Activated T-cell treated with anti-CD3 and anti-CD28 coated beads for 4 hours (primary cell): ENCODE measurements at regions not wholly inside any gene's neighbourhood (a gene's known extent, or its start where the extent isn't known, plus 50 kb on each side); places are given as distances from the start of the nearest gene placed in this dataset.
"Not testable (repeated sequence)": the region's sequence is repeated elsewhere in the genome, so short reads cannot be mapped to it uniquely, and the experiment has no call there.

Experiments used
- DNase-seq: peaks from one replicate; pipeline ENCODE4 v3.0.0-alpha.2; 2020

DNA sequence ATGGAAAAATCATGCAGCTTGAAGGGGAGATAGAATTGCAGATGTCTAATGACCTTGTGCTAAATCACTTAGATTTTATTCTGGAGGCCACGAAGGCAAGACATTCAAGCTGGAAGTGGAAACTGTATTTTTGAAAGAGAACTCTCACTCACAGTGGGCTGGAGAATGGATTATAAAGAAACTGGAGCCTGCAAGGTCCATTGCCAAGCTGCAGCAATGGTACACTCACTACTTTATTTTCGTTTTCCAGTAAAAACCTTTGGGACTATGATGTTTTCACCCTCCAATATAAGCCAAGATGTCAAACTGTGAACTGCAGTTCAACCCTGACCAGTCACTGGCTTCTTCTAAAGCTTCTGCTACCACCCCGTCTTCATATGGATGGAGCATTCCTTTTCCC is 62.0 kb downstream of the SKIDA1 start:
- no peak for DNase-seq

DNA sequence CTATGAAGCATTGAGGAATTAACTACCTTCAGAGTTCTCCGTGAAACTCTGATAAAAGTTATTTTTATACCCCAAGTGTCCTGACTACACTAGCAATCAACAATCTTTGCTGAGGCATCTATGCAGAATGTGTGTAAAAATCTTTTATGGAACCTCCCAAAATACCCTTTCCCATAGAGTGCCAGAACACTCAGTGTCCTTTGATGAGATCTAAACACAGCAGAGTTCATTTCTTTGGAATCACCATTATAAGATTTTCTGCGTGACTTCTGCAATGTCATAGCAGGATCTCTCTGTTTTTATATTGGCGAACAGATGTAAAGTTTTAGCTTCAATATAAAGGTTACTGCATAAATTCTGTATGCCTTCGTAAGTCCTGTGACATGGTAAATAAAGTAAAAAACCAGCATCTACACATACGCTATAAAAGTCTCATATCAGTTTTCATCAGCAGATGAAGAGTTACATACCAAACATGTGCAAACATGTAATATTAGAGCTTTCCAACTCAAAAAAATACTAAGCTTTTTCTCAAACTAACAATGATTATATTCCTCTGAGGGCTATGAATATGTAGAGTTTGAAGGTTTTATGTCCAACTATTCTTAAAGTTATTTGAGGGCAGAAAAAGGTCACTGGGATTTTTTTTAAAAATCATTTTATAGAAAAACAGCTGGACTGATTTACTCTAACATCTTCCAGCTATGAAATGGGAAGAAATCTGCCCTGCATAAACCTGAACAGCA is 67.2 kb downstream of the SKIDA1 start:
- DNase-seq: no peak

DNA sequence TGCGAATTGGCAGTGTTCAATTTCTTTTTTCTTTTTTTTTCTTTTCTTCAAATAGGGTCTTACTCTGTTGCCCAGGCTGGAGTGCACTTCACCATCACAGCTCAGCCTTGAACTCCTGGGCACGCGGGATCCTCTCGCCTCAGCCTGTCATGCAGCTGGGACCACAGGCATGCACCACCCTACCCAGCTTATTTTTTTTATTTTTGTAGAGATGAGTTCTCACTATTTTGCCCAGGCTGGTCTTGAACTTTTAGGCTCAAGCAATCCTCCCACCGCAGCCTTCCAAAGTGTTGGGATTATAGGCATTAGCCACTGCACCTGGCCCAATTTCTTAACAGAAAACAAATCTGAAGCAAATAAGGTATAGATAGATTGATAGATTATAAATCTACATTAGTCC is 69.3 kb downstream of the SKIDA1 start:
- DNase-seq: no peak

DNA sequence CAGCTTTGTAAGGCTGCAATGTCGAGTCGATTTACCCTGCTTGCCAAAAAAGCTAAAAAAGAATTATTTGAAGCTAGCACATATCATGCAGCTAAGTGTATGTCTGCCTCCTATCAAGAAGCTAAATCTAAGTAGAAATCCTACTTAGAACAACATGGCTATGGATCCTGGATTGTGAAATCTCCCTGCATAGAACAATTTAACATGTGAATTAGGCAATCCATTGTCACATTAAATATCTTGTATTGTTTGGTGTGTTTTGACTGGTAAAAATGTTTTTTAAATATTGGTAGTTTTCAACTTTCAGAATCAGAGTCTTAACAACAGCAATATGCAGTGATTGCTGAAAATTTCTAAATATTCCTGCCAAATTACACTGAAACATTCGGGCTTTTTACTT is 73.3 kb downstream of the SKIDA1 start:
- DNase-seq: no peak

DNA sequence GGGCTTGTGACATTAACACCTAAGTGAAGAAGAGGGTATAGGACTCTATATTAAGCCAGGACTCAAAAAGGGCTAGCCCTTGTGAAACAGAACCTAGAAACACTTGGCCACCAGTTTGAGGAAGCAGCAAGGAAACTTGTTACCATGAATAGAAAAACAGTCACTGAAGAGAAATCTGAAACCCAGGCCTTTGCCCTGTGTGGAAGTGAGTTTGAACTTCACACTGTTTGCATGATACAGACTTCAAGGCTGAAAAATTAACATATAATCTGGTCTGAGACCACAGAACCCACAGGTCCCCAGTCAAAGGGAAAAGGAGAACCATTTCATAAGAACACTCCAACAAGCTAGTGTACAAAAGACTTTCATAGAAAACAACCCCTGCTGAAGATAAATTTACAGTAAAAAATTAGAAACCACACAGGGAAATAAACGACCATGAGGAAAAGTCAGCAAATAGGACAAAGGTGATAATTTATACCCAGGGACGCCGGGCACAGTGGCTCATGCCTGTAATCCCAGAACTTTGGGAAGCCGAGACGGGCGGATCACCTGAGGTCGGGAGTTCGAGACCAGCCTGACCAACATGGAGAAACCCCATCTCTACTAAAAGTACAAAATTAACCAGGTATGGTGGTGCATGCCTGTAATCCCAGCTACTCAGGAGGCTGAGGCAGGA is 76.1 kb downstream of the SKIDA1 start:
- no peak for DNase-seq

DNA sequence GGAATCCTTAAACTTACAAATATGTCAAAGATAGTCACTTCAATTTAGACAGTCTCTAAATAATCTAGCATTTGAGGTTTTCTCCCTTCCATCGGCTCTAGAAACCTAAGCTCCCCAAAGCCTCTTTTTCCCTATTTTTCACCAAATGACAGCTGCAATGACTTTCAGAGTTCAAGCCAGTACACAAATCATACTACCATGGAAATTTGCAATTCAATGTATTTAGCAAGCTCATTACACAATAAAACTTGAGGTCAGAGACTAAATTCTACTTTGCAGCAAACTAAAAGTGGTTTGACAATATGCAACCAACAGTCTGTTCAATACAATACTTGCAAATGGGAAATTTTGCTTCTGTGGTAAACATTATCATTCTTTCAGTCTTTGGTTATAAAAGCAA is 80.3 kb downstream of the SKIDA1 start:
- no peak for DNase-seq

DNA sequence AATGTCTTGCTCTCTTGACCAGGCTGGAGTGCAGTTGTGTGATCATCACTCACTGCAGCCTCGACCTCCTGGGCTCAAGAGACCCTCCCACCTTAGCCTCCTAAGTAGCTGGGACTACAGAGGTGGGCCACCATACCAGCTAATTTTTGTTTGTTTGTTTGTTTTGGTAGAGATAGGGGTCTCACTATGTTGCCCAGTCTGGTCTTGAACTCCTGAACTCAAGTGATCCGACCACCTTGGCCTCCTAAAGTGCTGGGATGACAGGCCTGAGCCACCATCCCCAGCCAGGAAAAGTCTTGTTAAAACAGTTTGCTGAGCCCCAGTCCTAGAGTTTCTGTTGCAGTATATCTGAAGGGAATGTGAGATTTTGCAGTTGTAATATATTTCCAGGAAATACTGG is 83.9 kb downstream of the SKIDA1 start:
- DNase-seq: no peak

DNA sequence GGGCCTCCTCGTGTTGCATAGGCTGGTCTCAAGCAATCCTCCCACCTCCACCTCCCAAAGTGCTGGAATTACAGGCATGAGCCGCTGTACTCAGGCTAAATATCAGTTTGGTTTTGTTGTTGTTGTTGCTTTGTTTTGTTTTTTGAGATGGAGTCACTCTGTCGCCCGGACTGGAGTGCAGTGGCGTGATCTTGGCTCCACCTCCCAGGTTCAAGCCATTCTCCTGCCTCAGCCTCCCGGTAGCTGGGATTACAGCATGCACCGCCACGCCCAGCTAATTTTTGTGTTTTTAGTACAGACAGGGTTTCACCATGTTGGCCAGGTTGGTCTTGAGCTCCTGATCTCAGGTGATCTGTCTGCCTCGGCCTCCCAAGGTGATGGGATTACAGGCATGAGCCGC is 86.6 kb downstream of the SKIDA1 start:
- DNase-seq: not testable (repeated sequence)

DNA sequence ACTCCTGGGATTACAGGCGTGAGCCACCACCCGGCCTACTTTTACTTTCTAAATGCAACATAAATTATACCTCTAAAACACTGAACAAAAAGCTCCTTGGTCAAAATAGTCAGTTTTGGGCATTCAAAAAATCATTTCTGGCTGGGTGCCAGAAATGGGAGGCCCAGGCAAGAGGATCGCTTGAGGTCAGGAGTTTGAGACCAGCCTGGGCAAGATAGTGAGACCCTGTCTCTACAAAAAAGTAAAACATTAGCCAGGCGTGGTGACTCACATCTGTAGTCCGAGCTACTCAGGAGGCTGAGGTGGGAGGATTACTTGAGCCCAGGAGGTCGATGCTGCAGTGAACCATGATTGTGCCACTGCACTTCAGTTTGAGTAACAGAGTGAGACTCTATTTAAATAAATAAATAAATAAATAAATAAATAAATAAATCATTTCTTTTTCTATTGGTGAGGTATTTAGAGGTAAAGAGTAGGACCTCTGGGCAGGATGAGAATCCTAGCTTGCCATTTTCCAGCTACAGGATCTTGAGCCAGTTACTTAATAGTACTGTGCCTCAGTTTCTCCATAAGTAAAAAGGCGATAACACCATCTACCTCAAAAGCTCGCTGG is 87.6 kb downstream of the SKIDA1 start:
- no peak for DNase-seq

DNA sequence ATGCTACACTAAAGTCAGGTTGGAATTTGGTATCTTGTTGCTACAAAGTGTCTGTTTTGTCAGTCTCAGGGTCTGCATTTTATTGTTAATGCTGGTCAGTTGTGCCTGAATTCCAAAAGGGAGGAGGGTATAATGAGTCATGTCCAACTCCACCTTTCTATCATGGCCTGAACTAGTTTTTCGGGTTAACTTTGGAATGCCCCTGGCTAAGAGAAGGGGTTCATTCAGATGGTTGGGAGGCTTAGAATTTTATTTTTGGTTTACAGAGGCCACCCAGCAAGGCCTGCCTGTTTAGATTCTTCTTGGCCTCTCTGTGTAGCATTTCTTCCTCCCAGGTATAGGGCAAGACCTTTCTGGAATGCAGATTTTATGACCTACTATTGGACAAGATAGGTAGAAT is 93.2 kb downstream of the SKIDA1 start:
- no peak for DNase-seq

DNA sequence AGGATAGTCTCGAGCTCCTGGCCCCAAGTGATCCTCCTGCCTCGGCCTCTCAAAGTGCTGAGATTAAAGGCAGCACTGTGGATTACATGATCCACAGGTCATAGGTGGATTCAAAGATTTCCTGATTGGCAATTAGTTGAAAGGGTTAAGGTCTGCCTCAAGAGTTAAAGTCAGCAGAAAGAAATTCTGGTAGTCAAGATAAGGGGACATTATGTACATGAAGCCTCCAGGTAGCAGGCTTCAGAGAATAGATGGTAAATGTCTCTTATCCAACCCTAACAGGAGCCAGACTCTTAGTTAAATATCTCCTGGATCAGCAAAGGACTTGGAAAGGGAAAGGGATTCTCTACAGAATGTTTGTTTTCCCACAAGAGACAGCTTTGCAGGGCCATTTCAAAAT is 93.7 kb downstream of the SKIDA1 start:
- DNase-seq: no peak

DNA sequence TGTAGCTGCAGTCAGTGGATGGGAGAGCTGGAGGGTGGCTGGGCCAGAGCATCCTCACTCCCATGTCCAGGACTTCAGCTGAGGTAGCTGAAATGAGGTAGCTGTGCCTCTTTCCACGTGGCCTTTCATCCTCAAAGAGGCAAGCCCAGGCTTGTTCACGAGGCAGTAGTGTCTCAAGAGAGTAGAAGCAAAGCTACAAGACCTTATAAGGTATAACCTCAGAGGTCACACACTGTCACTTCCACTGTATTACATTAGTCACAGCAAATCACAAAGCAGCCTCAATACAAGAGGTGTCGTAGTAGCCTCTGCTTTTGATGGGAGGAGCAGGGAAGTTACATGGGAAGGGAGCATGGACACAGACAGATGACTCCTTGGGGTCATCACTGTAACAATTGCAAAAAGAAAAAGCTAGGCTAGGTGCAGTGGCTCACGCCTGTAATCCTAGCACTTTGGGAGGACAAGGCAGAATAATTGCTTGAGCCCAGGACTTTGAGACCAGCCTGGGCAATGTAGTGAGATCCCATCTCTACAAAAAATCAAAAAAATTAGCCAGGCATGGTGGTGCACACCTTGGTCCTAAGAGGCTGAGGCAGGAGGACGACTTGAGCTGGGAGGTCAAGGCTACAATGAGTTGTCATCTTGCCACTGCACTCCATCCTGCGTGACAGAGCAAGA is 97.5 kb downstream of the SKIDA1 start:
- DNase-seq: no peak

DNA sequence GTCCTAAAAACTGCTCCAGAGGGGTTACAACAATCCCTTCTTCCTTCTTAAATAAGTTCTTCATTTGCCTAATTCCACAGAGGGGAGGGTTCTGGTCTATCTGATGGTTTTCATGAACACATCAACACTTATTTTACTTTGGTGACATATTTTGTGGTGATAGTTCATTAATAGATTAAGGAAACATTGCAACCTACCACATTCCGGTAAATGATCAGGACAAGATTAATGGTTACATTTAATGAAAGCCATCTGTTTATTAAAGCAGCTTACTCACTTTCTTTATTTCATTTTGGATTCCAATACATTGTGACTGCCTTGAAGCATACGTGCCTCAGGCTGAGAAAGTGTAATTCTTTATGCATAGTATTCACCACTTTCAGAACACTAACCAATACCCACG is 101.0 kb downstream of the SKIDA1 start:
- DNase-seq: no peak

DNA sequence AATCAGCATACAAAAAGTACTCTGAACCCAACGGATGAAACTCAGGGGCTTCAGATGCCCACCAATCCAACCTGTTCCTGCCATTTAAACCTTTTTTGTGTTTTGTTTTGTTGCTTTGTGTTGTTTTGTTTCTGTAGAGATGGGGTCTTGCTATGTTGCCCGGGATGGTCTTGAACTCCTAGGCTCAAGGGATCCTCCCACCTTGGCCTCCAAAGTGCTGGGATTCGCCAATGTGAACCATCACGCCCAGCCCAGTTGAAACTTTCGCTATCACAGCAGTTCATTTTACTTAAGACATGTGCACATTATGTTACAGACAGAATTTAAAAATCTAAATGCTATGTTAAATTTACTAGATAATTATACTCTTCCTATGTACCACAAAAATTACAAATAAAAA is 101.6 kb downstream of the SKIDA1 start:
- DNase-seq: no peak

DNA sequence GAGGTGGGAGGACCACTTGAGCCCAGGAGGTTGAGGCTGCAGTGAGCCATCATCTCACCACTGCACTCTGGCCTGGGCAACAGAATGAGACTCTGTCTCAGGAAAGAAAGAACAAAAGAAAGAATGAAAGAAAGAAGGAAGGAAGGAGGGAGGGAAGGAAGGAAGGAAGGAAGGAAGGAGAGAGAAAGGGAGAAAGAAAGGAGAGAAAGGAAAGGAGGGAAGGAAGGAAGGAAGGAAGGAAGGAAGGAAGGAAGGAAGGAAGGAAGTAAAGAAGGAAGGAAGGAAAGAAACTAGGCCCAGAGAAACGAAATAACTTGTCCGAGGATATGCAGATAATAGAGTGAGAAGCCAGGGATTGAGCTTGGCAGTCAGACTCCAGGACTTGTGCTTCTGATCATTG is 102.1 kb downstream of the SKIDA1 start:
- no peak for DNase-seq

DNA sequence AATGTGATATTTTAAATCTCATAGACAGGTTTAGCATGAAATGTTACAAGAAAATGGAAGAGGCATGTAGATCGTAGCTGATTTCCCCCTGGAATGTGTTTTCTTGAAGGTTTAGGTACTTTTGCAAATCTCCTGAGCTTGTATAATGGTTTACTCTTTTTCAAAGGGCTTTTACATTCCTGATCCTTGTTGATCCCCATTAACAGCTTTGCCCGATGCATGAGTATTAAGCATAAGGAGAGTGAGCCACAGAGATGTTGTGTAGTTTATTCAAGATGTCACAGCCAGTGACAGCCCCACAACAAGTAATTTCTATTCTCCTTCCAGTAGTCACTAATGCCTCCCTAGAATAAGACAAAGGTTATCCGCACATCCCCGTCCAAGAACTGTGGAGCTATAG is 103.7 kb downstream of the SKIDA1 start:
- no peak for DNase-seq

DNA sequence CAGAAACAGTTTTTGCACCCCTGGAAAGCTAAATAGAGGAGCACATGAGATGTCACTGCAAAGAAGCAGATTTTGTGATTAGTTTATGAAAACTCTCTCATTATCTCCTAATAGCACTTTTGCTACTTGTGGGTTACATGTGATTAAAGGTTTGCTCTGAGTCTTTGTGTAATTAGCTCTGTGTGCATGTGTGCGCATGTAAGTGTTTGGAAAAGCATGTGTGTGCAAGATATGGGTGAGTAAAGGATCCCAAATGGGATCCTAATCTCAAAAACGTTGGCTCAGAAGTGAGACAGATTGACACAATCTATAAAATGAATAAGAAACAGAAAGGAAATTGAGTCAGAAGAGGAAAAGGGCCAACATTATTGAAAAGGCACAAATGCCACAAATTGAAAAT is 104.5 kb downstream of the SKIDA1 start:
- no peak for DNase-seq

DNA sequence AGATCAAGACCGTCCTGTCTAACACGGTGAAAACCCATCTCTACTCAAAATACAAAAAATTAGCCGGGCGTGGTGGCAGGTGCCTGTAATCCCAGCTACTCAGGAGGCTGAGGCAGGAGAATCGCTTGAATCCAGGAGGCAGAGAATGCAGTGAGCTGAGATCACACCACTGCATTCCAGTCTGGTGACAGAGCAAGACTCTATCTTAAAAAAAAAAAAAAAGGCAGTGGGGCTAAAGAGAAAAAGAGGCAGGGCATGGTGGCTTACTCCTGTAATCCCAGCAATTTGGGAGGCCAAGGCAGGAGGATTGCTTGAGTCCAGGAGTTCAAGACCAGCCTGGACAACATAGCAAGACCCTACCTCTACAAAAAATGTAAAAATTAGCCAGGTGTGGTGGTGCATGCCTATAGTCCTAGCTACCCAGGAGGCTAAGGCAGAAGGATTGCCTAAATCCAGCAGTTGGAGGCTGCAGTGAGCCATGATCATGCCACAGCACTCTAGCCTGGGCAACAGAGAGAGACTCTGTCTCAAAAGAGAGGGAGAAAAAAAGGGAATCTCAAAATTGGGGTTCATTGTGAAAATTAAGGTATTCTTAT is 106.4 kb downstream of the SKIDA1 start:
- DNase-seq: not testable (repeated sequence)

DNA sequence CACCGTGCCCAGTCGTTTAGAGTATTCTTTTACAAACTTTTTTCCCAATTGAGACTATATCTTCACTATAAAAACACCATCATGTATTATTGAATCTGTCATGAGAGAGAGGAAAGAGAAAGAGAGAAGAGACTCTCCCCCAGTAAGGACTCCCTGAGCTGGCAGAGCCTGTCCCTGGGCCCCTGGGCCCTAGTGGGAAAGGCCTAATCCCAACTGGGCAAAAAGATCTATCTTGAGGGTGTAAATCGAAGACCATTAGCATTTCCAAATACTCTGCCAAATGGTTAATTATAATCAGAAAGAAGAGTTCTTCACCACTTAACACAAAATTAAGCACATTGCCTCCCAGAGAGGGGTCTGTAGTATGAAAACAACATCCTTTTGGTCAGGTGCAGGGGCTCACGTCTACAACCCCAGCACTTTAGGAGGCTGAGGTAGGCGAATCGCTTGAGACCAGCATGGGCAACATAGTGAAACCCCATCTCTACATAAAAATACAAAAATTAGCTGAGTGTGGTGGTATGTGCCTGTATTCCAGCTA is 108.2 kb downstream of the SKIDA1 start:
- DNase-seq: no peak

DNA sequence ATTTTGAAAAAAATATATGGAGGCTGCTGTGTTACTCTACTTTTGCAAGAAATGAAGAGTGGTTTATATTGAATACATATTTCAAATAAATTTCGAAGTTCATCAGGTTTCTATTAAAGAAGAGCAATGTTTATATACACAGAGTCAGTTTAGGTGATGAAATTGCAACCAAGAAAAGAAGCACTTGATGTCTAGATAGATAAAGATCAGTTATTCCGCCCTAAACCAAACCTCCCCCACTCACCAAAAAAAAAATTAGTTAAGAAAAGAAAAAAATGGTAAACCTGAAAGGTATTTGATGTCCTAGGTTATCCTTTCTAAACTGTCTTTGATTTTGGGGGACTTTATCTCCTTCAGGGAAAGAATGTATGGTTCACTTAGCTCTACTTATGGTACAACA is 111.8 kb downstream of the SKIDA1 start:
- no peak for DNase-seq

DNA sequence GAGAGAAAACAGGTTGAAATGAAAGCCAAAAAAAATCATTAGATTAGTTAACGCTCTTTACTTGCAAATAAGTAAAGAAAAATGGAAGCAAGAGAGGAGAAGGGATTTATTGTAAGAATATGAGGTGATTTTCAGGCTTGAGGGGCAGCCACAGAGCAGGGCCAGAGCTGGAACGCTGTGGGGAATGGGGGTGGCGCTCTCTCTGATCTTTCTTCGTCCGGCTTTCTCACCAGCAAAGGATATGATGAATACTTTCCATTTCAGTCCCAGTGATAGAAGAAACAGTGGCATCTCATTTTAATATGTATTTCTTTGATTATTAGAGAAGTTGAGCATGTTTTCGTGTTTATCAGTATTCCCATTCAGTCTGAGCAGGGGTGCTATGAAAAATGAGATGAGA is 112.2 kb downstream of the SKIDA1 start:
- no peak for DNase-seq

DNA sequence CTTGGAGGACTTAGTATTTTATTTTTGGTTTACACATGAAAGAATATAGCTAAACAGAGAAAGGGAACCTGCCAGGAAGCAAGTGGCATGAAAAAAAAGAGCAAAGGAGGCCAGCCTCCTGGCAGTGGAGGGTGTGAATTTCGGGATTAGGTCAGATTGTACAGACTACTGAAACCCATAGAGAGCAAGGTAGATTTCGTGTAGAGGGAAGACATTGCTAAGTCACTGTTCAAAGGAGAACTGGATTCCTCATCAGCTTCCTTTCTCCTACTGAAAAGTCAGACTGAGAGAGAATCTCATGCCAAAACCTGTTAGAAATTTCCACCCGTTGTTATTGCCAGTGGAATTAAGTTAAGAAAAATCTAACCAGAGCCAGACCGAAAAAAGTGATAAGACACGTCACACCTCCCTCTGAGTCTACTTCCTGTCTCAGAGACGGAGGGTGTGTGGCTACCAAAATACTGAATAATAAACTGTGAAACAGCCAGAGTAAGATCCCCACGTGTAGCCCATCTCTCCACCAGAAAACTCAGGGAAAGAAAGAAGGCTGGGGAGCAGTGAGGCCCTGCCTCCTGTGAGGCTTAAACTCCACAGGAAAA is 118.8 kb downstream of the SKIDA1 start:
- DNase-seq: no peak

DNA sequence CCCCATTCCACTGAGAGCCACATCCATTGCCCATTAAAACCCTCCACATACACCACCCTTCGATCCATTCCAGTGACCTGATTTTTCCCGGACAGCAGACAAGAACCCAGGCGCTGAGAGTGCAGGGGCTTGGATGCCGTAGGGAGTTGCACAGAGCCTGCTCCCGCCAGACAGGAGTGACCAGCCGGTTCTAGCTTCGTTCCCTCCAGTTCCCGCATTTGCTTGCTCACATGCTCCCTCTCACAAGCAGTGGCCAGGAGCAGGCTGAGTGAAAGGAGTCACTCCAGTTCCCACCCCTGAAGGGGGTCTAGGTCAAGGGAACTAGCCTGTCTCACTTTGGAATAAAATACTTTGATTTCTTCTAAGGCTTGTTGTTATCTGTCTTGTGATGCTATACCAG is 119.5 kb downstream of the SKIDA1 start:
- no peak for DNase-seq
